ENCODE measurements at regions not wholly inside any gene's neighbourhood (a gene's known extent, or its start where the extent isn't known, plus 50 kb on each side); places are given as distances from the start of the nearest gene placed in this dataset.

- Mint-ChIP-seq H3K27me3 (ENCODE audit: low read depth) (peaks cover 10% of the 10 kb centered on the region), H3K27ac (no peak overlapping the region), H3K9me3 (peaks cover 16% of the 10 kb centered on the region), H3K36me3 (ENCODE audit: low read depth) (no peaks in the 10 kb centered on the region), H3K4me3 (no peak overlapping the region), H3K4me1 (no peaks in the 10 kb centered on the region)
- TF ChIP-seq CTCF (IDR thresholded peaks at IDR 0.05; ENCODE audit: unreplicated experiment in 3 of 3): no peak
Observed at GRCh38 chr1:13943055-13943454, 243.1 kb downstream of the PRDM2 start.

- TF ChIP-seq CTCF (IDR thresholded peaks at IDR 0.05; ENCODE audit: unreplicated experiment in 3 of 3): no peak
- Mint-ChIP-seq H3K27ac (no peak overlapping the region), H3K27me3 (ENCODE audit: low read depth) (peaks cover 6% of the 10 kb centered on the region), H3K9me3 (peaks cover 14% of the 10 kb centered on the region), H3K36me3 (ENCODE audit: low read depth) (no peaks in the 10 kb centered on the region), H3K4me3 (no peak overlapping the region), H3K4me1 (no peaks in the 10 kb centered on the region)
Observed at GRCh38 chr1:13945856-13946255, 245.9 kb downstream of the PRDM2 start.

- H3K27ac Mint-ChIP-seq: no peak overlapping the region
- peaks cover 6% of the 10 kb centered on the region for H3K27me3 Mint-ChIP-seq (ENCODE audit: low read depth)
- peaks cover 4% of the 10 kb centered on the region for H3K9me3 Mint-ChIP-seq
- no peak for TF ChIP-seq CTCF (IDR thresholded peaks at IDR 0.05; ENCODE audit: unreplicated experiment in 3 of 3)
- no peaks in the 10 kb centered on the region for H3K4me1 Mint-ChIP-seq
- no peaks in the 10 kb centered on the region for H3K36me3 Mint-ChIP-seq (ENCODE audit: low read depth)
- H3K4me3 Mint-ChIP-seq: no peak overlapping the region
Observed at GRCh38 chr1:13947658-13948057, 247.7 kb downstream of the PRDM2 start.

- Mint-ChIP-seq H3K27ac (no peak overlapping the region), H3K9me3 (no peaks in the 10 kb centered on the region), H3K4me3 (no peak overlapping the region), H3K4me1 (no peaks in the 10 kb centered on the region), H3K27me3 (ENCODE audit: low read depth) (peaks cover 6% of the 10 kb centered on the region), H3K36me3 (ENCODE audit: low read depth) (no peaks in the 10 kb centered on the region)
- no peak for TF ChIP-seq CTCF (IDR thresholded peaks at IDR 0.05; ENCODE audit: unreplicated experiment in 3 of 3)
Observed at GRCh38 chr1:13948396-13948795, 248.4 kb downstream of the PRDM2 start.

GRCh38 chr1:13948888-13949391 lies 249.0 kb downstream of the PRDM2 start:
- Mint-ChIP-seq H3K4me3 (no peak overlapping the region), H3K27ac (no peak overlapping the region), H3K27me3 (ENCODE audit: low read depth) (peaks cover 6% of the 10 kb centered on the region), H3K36me3 (ENCODE audit: low read depth) (no peaks in the 10 kb centered on the region), H3K9me3 (no peaks in the 10 kb centered on the region), H3K4me1 (no peaks in the 10 kb centered on the region)
- no peak for TF ChIP-seq CTCF (IDR thresholded peaks at IDR 0.05; ENCODE audit: unreplicated experiment in 3 of 3)

GRCh38 chr1:13949546-13949945 lies 249.6 kb downstream of the PRDM2 start:
- Mint-ChIP-seq H3K36me3 (ENCODE audit: low read depth) (no peaks in the 10 kb centered on the region), H3K27me3 (ENCODE audit: low read depth) (peaks cover 6% of the 10 kb centered on the region), H3K4me3 (no peak overlapping the region), H3K4me1 (no peaks in the 10 kb centered on the region), H3K9me3 (no peaks in the 10 kb centered on the region), H3K27ac (no peak overlapping the region)
- TF ChIP-seq CTCF (IDR thresholded peaks at IDR 0.05; ENCODE audit: unreplicated experiment in 3 of 3): no peak
